GM12872 (cell line): ENCODE measurements at regions not wholly inside any gene's neighbourhood (a gene's known extent, or its start where the extent isn't known, plus 50 kb on each side); places are given as distances from the start of the nearest gene placed in this dataset.

Experiments used
- CTCF ChIP-seq: IDR thresholded peaks from 3 replicates; pipeline ENCODE4 v1.5.1; 2011; ENCODE audit warnings: low read depth, mild to moderate bottlenecking, low read length, moderate library complexity; ENCODE audit not compliant: insufficient read depth

GRCh38 chr13:92959790-92960189 lies 266.8 kb upstream of the GPC6 start:
- no peak for TF ChIP-seq CTCF

GRCh38 chr13:92963029-92963428 lies 263.6 kb upstream of the GPC6 start:
- TF ChIP-seq CTCF: no peak

- TF ChIP-seq CTCF: no peak
Measured at GRCh38 chr13:92966341-92966740, 260.3 kb upstream of the GPC6 start.

- no peak for TF ChIP-seq CTCF
Measured at GRCh38 chr13:92966900-92967299, 259.7 kb upstream of the GPC6 start.

- no peak for TF ChIP-seq CTCF
Measured at GRCh38 chr13:92967923-92968322, 258.7 kb upstream of the GPC6 start.

GRCh38 chr13:92972751-92973150 lies 253.9 kb upstream of the GPC6 start:
- TF ChIP-seq CTCF: no peak

GRCh38 chr13:92974905-92975429 lies 251.6 kb upstream of the GPC6 start:
- TF ChIP-seq CTCF: no peak
